PFSK-1 (cell line): ENCODE measurements at regions not wholly inside any gene's neighbourhood (a gene's known extent, or its start where the extent isn't known, plus 50 kb on each side); places are given as distances from the start of the nearest gene placed in this dataset.

Experiments
- FOXP2 ChIP-seq: optimal IDR thresholded peaks from 2 replicates; pipeline ENCODE3; 2011; ENCODE audit warnings: borderline replicate concordance, control low read depth, inconsistent platforms; ENCODE audit not compliant: insufficient read depth; ENCODE audit errors: extremely low read length, extremely low read depth
- POLR2AphosphoS5 ChIP-seq: IDR thresholded peaks from 2 replicates; pipeline ENCODE4 v1.6.1; 2012; ENCODE audit warnings: low read depth, mild to moderate bottlenecking, control low read depth, low read length, moderate library complexity
- REST ChIP-seq, 2 experiments: IDR thresholded peaks; 2 replicates each; pipeline versions ENCODE4 v1.6.1 to v1.8.0; 2011 to 2012; ENCODE audit warnings: low read depth in 2 of 2, low read length in 2 of 2, control low read depth in 1 of 2, inconsistent platforms in 1 of 2, mild to moderate bottlenecking in 1 of 2, moderate library complexity in 1 of 2; ENCODE audit not compliant: insufficient read depth in 1 of 2
- SIN3A ChIP-seq: IDR thresholded peaks from 2 replicates; pipeline ENCODE4 v1.6.1; 2012; ENCODE audit warnings: mild to moderate bottlenecking, low read length, moderate library complexity, borderline replicate concordance; ENCODE audit not compliant: insufficient read depth
- TAF1 ChIP-seq: IDR thresholded peaks from 2 replicates; pipeline ENCODE4 v1.6.1; 2012; ENCODE audit warnings: low read length, control low read depth, borderline replicate concordance; ENCODE audit not compliant: insufficient read depth

GRCh38 chr6:104575536-104575935, 284.2 kb downstream of the HACE1 start:
- TF ChIP-seq POLR2AphosphoS5, result no peak
- no peak for TF ChIP-seq SIN3A
- TF ChIP-seq REST (IDR thresholded peaks at IDR 0.05; ENCODE audit: insufficient read depth in 1 of 2, low read depth in 2 of 2, low read length in 2 of 2), result no peak
- no peak for TF ChIP-seq TAF1
- no peak for TF ChIP-seq FOXP2
